Kidney epithelial cell (primary cell): ENCODE measurements at regions not wholly inside any gene's neighbourhood (a gene's known extent, or its start where the extent isn't known, plus 50 kb on each side); places are given as distances from the start of the nearest gene placed in this dataset.

Experiments used
- DNase-seq: peaks from one replicate; pipeline ENCODE4 v3.0.0-alpha.2; 2010; ENCODE audit warnings: low read depth
- H3K27me3 ChIP-seq: 2 replicates; pipeline ENCODE4 v1.6.0; 2011; ENCODE audit warnings: low read length; ENCODE audit not compliant: control insufficient read depth, insufficient read depth
- H3K36me3 ChIP-seq: 2 replicates; pipeline ENCODE4 v1.5.1; 2011; ENCODE audit warnings: low read length; ENCODE audit not compliant: control insufficient read depth, insufficient read depth
- H3K4me3 ChIP-seq: 2 replicates; pipeline ENCODE4 v1.5.1; 2011; ENCODE audit warnings: low read depth, mild to moderate bottlenecking, control low read depth, low read length
- TF ChIP-seq, protein P1 (sequence below): IDR thresholded peaks from 2 replicates; pipeline ENCODE4 v1.5.1; 2011; ENCODE audit warnings: mild to moderate bottlenecking, moderate library complexity, low read length, control low read depth, inconsistent platforms; ENCODE audit not compliant: insufficient read depth, poor library complexity, severe bottlenecking

DNA sequence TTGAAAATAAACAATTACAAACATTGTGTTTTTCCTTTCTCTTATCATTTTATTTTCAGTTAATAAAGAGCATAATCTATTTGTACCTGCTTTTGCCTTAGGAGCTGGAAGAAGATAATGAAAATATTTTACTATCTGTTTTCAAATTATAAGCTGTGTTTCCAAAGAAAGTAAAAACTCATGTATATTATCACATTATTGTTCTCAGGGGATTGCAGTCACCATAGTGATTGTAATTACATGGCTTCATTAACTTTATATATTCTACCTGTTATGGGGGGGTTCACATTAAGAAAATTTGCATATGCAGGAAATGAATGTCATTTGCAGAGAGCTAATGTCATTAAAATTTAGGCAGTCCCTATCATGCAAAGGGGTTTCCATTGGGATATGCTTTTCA is 542.3 kb downstream of the NXPH1 start:
- Histone ChIP-seq H3K4me3 (no peak overlapping the region), H3K27me3 (no peaks in the 10 kb centered on the region), H3K36me3 (no peaks in the 10 kb centered on the region)
- no peak for DNase-seq
- TF ChIP-seq, protein P1, sequence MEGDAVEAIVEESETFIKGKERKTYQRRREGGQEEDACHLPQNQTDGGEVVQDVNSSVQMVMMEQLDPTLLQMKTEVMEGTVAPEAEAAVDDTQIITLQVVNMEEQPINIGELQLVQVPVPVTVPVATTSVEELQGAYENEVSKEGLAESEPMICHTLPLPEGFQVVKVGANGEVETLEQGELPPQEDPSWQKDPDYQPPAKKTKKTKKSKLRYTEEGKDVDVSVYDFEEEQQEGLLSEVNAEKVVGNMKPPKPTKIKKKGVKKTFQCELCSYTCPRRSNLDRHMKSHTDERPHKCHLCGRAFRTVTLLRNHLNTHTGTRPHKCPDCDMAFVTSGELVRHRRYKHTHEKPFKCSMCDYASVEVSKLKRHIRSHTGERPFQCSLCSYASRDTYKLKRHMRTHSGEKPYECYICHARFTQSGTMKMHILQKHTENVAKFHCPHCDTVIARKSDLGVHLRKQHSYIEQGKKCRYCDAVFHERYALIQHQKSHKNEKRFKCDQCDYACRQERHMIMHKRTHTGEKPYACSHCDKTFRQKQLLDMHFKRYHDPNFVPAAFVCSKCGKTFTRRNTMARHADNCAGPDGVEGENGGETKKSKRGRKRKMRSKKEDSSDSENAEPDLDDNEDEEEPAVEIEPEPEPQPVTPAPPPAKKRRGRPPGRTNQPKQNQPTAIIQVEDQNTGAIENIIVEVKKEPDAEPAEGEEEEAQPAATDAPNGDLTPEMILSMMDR: no peak

DNA sequence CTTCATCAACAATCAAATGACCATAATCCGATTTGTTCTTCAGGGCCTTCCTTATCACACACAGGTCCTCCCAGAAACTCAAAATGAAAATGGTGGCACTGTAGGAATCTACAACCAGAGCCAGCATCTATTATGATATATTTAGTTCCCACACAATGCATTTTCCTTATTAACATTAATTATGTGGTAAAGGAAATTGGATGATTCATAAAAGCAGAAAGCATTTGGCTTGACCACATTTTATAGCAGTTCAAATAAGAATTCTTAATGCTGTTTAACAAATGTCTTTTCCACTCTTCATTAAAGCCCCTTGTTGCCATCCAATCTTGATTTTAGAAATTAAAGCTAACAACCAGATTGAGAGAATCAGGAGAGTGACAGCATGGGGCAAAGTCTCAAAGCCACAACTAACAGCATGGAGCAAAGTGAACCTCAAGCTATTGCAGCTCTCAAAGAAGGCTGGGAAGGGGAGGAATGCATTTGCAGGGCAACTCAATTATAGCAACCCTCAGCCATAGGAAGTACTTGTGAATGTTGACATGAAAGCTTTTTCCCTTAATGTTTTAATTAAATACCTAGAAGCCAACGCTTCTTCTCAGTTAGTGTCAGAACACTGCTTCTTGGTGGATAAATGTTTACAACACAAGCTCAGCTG is 549.1 kb downstream of the NXPH1 start:
- Histone ChIP-seq H3K4me3 (no peak overlapping the region), H3K36me3 (no peaks in the 10 kb centered on the region), H3K27me3 (no peaks in the 10 kb centered on the region)
- no peak for DNase-seq
- TF ChIP-seq, protein P1: no peak

DNA sequence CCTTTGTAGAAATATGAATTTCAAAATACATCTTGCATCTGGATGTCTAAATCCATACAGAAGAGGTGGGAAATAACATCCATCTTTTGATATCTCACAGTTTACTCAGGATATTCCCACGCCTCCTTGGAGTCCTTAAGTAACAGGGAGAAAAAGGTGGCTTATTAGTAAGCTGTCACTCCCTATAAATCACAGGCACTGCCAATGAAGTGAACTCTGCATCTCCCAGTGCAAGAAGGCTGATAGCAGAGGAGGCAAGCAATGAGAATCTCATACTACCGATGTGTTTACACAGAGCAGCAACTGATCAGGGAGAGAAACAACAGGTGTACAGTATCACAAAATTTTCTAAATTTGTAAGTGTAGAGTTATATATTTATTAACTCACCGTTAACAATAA is 551.8 kb downstream of the NXPH1 start:
- Histone ChIP-seq H3K27me3 (no peaks in the 10 kb centered on the region), H3K36me3 (no peaks in the 10 kb centered on the region), H3K4me3 (no peak overlapping the region)
- TF ChIP-seq, protein P1: no peak
- DNase-seq: no peak

DNA sequence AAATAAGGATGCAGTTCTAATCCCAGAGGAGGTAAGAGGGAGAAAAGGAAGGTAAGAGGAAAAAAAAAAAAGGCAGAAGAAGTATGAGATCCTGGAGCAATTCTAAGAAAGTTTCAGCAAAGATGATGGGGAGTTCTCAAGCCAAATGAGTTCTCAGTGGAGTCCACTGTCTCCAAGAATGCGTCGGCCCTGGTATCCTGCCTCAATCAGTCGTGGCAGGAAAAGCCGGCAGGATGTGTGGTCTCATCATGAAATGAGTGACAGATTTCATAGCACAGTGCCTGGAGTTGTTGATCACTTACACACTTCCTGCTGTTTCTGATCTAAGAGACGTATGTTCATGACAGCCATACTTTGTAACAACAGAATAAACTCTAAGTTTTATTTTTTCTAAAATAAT is 554.9 kb downstream of the NXPH1 start:
- TF ChIP-seq, protein P1: no peak
- no peak overlapping the region for H3K4me3 ChIP-seq
- no peaks in the 10 kb centered on the region for H3K27me3 ChIP-seq
- no peak for DNase-seq
- H3K36me3 ChIP-seq: no peaks in the 10 kb centered on the region

DNA sequence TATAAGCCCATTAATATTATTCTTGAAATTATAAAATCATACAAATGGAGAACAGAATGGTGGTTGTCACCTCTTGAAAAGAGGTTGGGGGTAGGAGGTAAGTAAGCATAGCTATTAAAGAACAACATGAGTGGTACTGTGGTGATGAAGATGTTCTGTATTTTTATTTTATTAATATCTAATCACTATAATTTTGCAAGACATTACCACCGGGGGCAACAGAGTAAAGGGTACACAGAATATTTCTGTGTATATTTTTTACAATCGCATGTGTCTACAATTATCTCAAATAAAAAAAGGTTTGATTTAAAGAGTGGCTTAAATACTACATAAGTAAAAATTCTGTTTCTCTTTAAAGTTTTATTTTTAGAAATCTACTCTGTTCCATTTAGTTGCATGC is 557.8 kb downstream of the NXPH1 start:
- TF ChIP-seq, protein P1: no peak
- Histone ChIP-seq H3K36me3 (no peaks in the 10 kb centered on the region), H3K4me3 (no peak overlapping the region), H3K27me3 (no peaks in the 10 kb centered on the region)
- no peak for DNase-seq

DNA sequence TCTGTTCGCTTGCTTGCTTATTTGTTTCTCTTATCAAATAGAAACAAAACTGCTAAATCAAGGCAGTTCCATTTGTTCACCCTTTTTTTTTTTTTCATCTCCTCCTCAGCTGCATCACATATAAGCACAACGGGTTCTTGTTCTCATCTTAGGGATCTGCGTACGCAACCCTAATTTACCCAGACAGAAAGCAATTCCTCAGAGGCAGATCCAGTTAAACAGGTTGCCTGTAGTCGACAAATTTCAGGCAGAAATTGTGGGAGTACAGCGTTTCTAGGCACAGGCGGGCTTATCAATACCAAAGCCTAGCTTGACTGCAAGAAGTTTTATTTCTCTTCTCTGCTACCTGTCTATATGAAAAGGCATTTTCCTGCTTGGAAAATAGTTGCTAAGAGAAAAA is 565.4 kb downstream of the NXPH1 start:
- no peaks in the 10 kb centered on the region for H3K36me3 ChIP-seq
- no peak overlapping the region for H3K4me3 ChIP-seq
- TF ChIP-seq, protein P1: no peak
- DNase-seq: no peak
- H3K27me3 ChIP-seq: no peaks in the 10 kb centered on the region
